Lower lobe of right lung (tissue), 2 donors: ENCODE measurements at regions not wholly inside any gene's neighbourhood (a gene's known extent, or its start where the extent isn't known, plus 50 kb on each side); places are given as distances from the start of the nearest gene placed in this dataset.

ENCODE experiments used
- ATAC-seq, 2 donors: fragments of 200-7000 bp; cut with Tn5 transposase; one replicate each; pipeline ENCODE4 v1.9.1; 2020 to 2022; ENCODE audit warnings: mild to moderate bottlenecking in 2 of 2, moderate library complexity in 2 of 2
- DNase-seq: peaks from one replicate; pipeline ENCODE4 v3.0.0-alpha.2; 2020
- H3K27ac ChIP-seq: fragments of 200-600 bp; one replicate; pipeline ENCODE4 v1.8.0; 2022
- H3K27me3 ChIP-seq: fragments of 200-600 bp; one replicate; pipeline ENCODE4 v1.8.0; 2022; ENCODE audit warnings: low read depth
- H3K36me3 ChIP-seq: fragments of 200-600 bp; one replicate; pipeline ENCODE4 v1.8.0; 2022; ENCODE audit warnings: mild to moderate bottlenecking
- H3K4me1 ChIP-seq: fragments of 200-600 bp; one replicate; pipeline ENCODE4 v1.8.0; 2022
- H3K4me3 ChIP-seq: fragments of 200-600 bp; one replicate; pipeline ENCODE4 v1.8.0; 2022; ENCODE audit warnings: mild to moderate bottlenecking
- H3K9me3 ChIP-seq: fragments of 200-600 bp; one replicate; pipeline ENCODE4 v1.8.0; 2022
- CTCF ChIP-seq: fragments of 200-600 bp; IDR thresholded peaks from one replicate; pipeline ENCODE4 v1.8.0; 2022; ENCODE audit warnings: antibody characterized with exemption, mild to moderate bottlenecking
- intact Hi-C: fragments of 100-400 bp; cut with DNase I; formaldehyde crosslinking; loops from one replicate; pipeline ENCODE4 v1.11.0; 2022
- donor health status: DM: no; HTN: yes; CAD: no; lungs with severe emphysema.

- ATAC-seq (no peak), DNase-seq (no peak)
- TF ChIP-seq CTCF = no peak
- H3K36me3 ChIP-seq = no peaks in the 10 kb centered on the region
- no peak overlapping the region for H3K4me3 ChIP-seq
- no peaks in the 10 kb centered on the region for H3K4me1 ChIP-seq
- intact Hi-C loops = no loop called here
- H3K9me3 ChIP-seq = no peaks in the 10 kb centered on the region
- no peaks in the 10 kb centered on the region for H3K27me3 ChIP-seq
- no peak overlapping the region for H3K27ac ChIP-seq
Measured at GRCh38 chr5:51518607-51519006, 135.4 kb downstream of the ISL1 start.

DNA sequence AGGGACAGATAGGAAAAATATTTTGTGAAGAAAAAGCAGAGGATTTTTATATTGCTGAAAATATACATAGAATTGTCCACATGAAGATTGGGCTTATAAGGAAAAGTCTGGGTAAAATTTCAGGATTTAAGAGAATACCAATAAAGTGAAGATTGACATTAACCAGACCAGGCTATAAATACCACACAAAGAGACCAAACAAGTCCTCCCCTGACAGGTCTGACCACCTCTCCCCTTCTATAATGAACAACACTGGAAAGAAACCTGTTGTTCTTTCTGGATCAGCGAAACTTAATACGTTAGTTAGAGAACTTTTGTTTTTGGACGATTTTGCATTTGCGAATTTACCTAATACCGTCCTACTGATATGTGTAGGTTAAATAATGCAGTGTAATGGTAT is 138.3 kb downstream of the ISL1 start:
- no peak for TF ChIP-seq CTCF
- Histone ChIP-seq H3K36me3 (no peaks in the 10 kb centered on the region), H3K27ac (no peak overlapping the region), H3K9me3 (no peaks in the 10 kb centered on the region), H3K27me3 (no peaks in the 10 kb centered on the region), H3K4me3 (no peak overlapping the region), H3K4me1 (no peaks in the 10 kb centered on the region)
- ATAC-seq (no peak), DNase-seq (no peak)
- intact Hi-C loops = no loop called here

DNA sequence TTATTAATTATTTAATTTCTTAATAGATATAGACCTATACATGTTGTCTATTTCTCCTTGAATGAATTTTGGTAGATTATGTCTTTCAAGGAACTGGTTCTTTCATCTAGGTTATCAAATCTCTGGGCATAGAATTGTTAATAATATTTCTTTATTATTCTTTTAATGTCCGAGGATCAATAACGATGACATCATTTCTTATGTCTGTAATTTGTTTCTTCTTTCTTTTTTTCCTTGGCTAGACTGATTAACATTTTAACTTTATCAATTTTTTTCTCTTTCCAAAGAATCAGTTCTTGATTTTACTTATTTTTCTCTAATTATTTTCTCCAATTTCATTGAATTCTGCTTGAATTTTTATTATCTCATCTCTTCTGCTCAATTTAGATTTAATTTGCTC is 156.0 kb downstream of the ISL1 start:
- Histone ChIP-seq H3K36me3 (no peaks in the 10 kb centered on the region), H3K4me1 (no peaks in the 10 kb centered on the region), H3K9me3 (no peaks in the 10 kb centered on the region), H3K4me3 (no peak overlapping the region), H3K27ac (no peak overlapping the region), H3K27me3 (no peaks in the 10 kb centered on the region)
- intact Hi-C loops = no loop called here
- no peak for DNase-seq
- TF ChIP-seq CTCF = no peak
- ATAC-seq = no peak

- H3K4me3 ChIP-seq = no peak overlapping the region
- intact Hi-C loops = no loop called here
- TF ChIP-seq CTCF = no peak
- ATAC-seq (no peak), DNase-seq (no peak)
- no peaks in the 10 kb centered on the region for H3K4me1 ChIP-seq
- H3K27me3 ChIP-seq = no peaks in the 10 kb centered on the region
- no peak overlapping the region for H3K27ac ChIP-seq
- H3K36me3 ChIP-seq = no peaks in the 10 kb centered on the region
- no peaks in the 10 kb centered on the region for H3K9me3 ChIP-seq
Measured at GRCh38 chr5:51544031-51544785, 161.0 kb downstream of the ISL1 start.

DNA sequence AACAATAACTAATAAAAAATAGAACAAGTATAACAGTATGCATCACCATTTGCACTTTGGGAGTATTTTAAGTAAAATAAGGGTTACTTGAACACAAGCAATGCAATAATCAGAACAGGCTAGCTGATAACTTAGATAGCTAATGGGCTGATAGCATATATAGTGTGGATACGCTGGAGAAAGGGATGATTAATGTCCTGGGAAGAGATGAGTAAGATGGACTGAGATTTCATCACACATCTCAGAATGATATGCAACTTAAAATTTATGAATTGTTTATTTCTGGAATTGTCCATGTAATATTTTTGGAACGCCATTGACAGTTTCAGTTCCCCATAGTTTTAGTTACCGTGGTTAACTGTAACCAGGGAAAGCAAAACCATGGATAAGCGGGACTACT is 173.6 kb downstream of the ISL1 start:
- Histone ChIP-seq H3K27ac (no peak overlapping the region), H3K4me3 (no peak overlapping the region), H3K4me1 (no peaks in the 10 kb centered on the region), H3K36me3 (no peaks in the 10 kb centered on the region), H3K9me3 (no peaks in the 10 kb centered on the region), H3K27me3 (no peaks in the 10 kb centered on the region)
- no peak for TF ChIP-seq CTCF
- DNase-seq = no peak
- no peak for ATAC-seq
- intact Hi-C loops = no loop called here
